AG10803 (cell line): ENCODE measurements at regions not wholly inside any gene's neighbourhood (a gene's known extent, or its start where the extent isn't known, plus 50 kb on each side); places are given as distances from the start of the nearest gene placed in this dataset.
A peak's percentile ranks its signal among the peaks of the same experiment; 100 is the strongest.

Experiments
- DNase-seq: peaks from one replicate; pipeline ENCODE4 v3.0.0; 2010; ENCODE audit warnings: low read depth
- H3K4me3 ChIP-seq: 2 replicates; pipeline ENCODE4 v1.5.1; 2011; ENCODE audit warnings: mild to moderate bottlenecking, low read length, control low read depth
- TF ChIP-seq, protein P1 (sequence below): conservative IDR thresholded peaks from 2 replicates; pipeline ENCODE4 v1.5.1; 2011; ENCODE audit warnings: mild to moderate bottlenecking, low read length, control low read depth, inconsistent platforms

DNA sequence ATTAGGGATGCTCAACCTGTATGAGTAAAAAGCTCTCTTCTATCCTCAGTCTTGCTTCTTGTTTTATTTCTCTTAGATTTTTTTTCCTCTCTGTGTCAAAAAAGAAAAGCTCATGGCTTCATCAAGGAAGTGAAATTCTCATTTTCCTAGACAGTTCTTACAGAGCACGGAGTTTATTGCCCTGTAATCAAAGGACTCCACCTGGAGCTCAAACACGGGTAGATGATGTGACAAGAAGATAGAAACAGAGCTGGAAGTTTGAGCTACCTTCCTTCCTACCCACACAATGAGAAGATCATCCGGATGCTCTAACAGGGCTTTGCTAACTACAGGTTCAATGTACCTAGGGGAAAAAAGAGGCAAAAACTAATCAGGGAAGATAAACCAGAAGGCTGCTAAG, 564.8 kb downstream of the MED13L start:
- no peak for DNase-seq
- no peak overlapping the region for H3K4me3 ChIP-seq
- TF ChIP-seq, protein P1, sequence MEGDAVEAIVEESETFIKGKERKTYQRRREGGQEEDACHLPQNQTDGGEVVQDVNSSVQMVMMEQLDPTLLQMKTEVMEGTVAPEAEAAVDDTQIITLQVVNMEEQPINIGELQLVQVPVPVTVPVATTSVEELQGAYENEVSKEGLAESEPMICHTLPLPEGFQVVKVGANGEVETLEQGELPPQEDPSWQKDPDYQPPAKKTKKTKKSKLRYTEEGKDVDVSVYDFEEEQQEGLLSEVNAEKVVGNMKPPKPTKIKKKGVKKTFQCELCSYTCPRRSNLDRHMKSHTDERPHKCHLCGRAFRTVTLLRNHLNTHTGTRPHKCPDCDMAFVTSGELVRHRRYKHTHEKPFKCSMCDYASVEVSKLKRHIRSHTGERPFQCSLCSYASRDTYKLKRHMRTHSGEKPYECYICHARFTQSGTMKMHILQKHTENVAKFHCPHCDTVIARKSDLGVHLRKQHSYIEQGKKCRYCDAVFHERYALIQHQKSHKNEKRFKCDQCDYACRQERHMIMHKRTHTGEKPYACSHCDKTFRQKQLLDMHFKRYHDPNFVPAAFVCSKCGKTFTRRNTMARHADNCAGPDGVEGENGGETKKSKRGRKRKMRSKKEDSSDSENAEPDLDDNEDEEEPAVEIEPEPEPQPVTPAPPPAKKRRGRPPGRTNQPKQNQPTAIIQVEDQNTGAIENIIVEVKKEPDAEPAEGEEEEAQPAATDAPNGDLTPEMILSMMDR: no peak

DNA sequence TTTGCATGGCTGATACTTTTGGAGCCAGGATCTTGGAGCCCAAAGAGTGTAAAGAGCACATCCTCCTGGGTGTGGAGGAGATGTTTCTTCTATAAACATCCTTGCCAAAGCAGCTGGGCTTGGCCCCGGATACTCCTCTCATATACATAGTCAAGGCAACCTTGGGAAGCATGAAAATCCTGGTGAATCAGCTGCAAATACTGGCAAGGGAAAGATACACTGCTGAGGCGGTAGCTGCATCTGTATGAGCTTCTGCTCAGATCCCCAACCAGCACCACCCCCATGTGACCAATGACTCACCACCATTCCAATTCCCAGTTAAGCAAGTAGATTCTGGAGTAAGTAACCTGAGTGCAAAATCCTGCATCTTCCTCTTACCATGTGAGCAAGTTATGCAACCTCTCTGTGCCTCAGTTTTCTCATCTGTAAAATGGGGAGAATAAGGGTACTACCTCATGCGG, 567.4 kb downstream of the MED13L start:
- TF ChIP-seq, protein P1: no peak
- no peak overlapping the region for H3K4me3 ChIP-seq
- DNase-seq: peak; percentile 84

DNA sequence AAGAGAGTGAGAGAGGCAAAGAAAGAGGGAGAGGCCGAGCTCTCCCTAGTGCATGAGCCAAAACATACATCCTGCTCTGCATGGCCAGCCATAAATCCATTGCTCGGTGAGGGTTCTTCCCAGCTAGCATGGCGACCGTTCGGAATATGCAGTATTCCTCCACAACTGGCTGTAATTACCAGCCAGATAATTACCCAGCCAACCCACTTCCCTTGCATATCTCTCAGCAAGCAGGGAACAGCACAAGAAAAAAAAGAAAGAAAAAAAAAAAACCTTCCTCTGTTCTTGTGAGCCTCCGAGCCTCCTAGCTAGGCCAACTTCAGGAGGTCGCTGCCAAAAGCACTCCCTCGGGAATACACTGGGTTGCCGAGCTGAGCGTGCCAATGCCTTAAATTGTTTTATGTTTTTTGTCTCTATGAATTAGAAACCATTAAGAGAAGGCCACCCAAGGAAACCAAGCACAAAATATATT, 567.9 kb downstream of the MED13L start:
- DNase-seq: peak; percentile 59
- TF ChIP-seq, protein P1: no peak
- no peak overlapping the region for H3K4me3 ChIP-seq

DNA sequence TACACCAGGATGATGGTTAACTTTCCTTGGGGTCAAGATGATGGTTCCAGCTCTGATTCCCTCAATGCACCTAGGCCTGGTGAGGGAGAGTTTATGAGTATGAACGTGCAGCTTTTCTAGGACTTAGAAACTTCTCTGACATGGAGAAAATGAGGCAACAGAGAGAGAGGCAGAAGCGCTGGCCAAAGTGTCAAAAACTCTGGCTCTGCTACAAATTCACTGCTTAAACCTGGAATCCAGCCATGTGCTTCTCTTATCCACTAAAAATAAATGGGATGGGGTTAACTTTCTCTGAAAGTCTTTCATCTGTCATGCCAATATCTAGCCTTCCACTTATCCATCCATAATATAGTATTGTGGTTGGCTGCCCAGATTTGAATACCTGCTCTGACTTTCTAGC, 568.7 kb downstream of the MED13L start:
- TF ChIP-seq, protein P1: no peak
- no peak for DNase-seq
- H3K4me3 ChIP-seq: no peak overlapping the region

DNA sequence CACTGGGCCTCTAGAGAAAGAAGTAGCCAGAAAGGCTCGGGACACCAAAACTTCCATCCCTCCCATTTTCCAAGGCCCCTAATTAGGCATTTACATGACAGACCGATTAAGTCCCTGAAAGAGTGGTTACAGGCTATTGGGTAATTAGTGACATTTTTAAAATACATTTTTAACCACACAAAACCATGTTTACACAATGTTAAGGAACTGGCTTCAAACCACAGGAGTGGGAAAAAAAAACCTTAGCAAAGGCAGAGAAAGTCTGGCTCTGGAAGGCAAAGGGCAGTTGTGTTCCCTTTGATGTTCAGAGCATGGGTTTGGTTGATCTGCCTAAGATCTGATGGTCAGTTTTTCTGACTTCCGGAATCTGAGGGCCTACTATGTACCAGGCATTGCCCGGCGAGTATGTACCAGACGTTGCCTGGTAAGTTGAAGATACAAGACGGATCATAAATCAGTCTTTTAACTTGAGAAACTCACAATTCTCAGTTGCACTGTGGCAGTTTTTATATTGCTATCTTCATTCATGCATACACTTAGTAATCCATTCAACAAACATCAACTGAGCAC, 576.5 kb downstream of the MED13L start:
- peak; percentile 39 for DNase-seq
- TF ChIP-seq, protein P1: no peak

DNA sequence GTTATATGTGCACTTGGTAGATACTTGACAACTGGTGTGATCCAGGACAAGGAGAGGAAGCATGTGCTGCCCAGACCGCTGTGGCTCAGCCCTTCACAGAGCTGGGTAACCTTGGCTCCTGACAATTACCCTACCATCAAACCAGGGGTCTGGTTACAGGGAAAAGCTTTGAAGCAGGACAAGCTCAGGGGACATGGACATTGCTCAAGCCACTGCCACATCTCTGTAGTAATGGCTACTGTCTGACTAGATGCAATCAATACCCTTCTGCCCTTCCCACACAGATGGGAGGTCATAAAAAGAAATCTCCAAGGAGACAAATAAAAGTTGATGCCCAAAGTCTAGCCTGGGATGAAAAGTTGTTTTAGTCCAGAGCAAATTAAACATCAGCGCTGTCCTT, 577.4 kb downstream of the MED13L start:
- no peak overlapping the region for H3K4me3 ChIP-seq
- no peak for DNase-seq
- TF ChIP-seq, protein P1: no peak

More for the DNA sequence above, 576.5 kb downstream of the MED13L start:
- no peak overlapping the region for H3K4me3 ChIP-seq

DNA sequence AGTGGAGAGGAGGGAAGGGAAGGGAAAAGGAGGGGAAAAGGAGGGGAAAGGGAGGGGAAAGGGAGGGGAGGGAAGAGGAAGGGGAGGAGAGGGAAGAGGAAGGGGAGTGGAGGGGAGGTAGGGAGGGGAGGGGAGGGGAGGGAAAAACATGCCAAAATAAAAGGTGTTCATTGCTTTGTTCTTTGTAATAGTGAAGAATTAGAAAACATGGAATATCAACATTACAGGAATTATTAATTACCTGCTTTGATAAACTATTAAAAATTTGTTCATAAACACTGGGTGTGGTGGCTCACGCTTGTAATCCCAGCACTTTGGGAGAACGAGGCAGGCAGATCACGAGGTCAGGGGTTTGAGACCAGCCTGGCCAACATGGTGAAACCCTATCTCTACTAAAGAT, 579.2 kb downstream of the MED13L start:
- DNase-seq: no peak
- TF ChIP-seq, protein P1: no peak
- no peak overlapping the region for H3K4me3 ChIP-seq
